Stomach (tissue), 8 donors: ENCODE measurements at regions not wholly inside any gene's neighbourhood (a gene's known extent, or its start where the extent isn't known, plus 50 kb on each side); places are given as distances from the start of the nearest gene placed in this dataset.
"Not testable (repeated sequence)": the region's sequence is repeated elsewhere in the genome, so short reads cannot be mapped to it uniquely, and the experiment has no call there.

Experiments
- DNase-seq, 2 donors: peaks; one replicate each; pipeline versions ENCODE4 v3.0.0 to v3.0.0-alpha.2; 2013 to 2019
- H3K27ac ChIP-seq, 5 donors: fragments of 200-600 bp in 4 of 5; sonication (generic) in 4 of 5; one replicate each; pipeline ENCODE4 v1.5.1; 2013 to 2019; ENCODE audit warnings: mild to moderate bottlenecking in 1 of 5, moderate library complexity in 1 of 5
- H3K27me3 ChIP-seq, 3 donors: fragments of 200-600 bp; sonication (generic); one replicate each; pipeline ENCODE4 v1.5.1; 2017 to 2019; ENCODE audit warnings: mixed run types in 1 of 3
- H3K36me3 ChIP-seq, 4 donors: fragments of 200-600 bp; sonication (generic); 1 replicate in 3 of 4; 2 replicates in 1 of 4; pipeline ENCODE4 v1.5.1; 2016 to 2019
- H3K4me1 ChIP-seq, 4 donors: fragments of 200-600 bp; sonication (generic); one replicate each; pipeline ENCODE4 v1.5.1; 2016 to 2019
- H3K4me3 ChIP-seq, 4 donors: fragments of 200-600 bp; sonication (generic) in 3 of 4; one replicate each; pipeline ENCODE4 v1.5.1; 2016 to 2019; ENCODE audit warnings: mild to moderate bottlenecking in 1 of 4
- H3K9me3 ChIP-seq, 4 donors: fragments of 200-600 bp; sonication (generic); one replicate each; pipeline ENCODE4 v1.5.1; 2016 to 2019
- CTCF ChIP-seq, 7 experiments: fragments of 450-650 bp in 4 of 7; fragments of 200-600 bp in 3 of 7; sonication (generic) in 3 of 7; IDR thresholded peaks; one replicate each; pipeline ENCODE4 v1.5.1; 2016 to 2019; ENCODE audit warnings: antibody characterized with exemption in 7 of 7, control low read depth in 2 of 7, mild to moderate bottlenecking in 1 of 7
- EP300 ChIP-seq: sonication (generic); formaldehyde crosslinking; IDR thresholded peaks from one replicate; pipeline ENCODE4 v1.6.1; 2017; ENCODE audit warnings: antibody characterized with exemption
- POLR2A ChIP-seq, 4 donors: fragments of 450-650 bp; IDR thresholded peaks; one replicate each; pipeline ENCODE4 v1.6.1; 2016; ENCODE audit warnings: antibody characterized with exemption in 4 of 4, control low read depth in 2 of 4, mild to moderate bottlenecking in 1 of 4, moderate library complexity in 1 of 4
- POLR2AphosphoS5 ChIP-seq, 3 donors: sonication (generic); formaldehyde crosslinking; IDR thresholded peaks; one replicate each; pipeline ENCODE4 v1.6.1; 2016; ENCODE audit warnings: antibody characterized with exemption in 3 of 3
- WGBS, 5 donors: extraction: QIAGEN DNeasy Blood & Tissue Kit in 3 of 5; methylation state at CpG; one replicate each; pipeline versions ENCODE4 v1.1.5 to v1.1.7; 2013 to 2018; 5-methylcytosine and 5-hydroxymethylcytosine counted together
- intact Hi-C: fragments of 100-400 bp; cut with DNase I; formaldehyde crosslinking; loops from one replicate; pipeline ENCODE4 v1.15.1; 2023; ENCODE audit warnings: low total_unique reads
- donor health status: healthy with polysubstance abuse.
- donor health status: Bipolar disorder and iron deficiency.
- donor health status: healthy.

DNA sequence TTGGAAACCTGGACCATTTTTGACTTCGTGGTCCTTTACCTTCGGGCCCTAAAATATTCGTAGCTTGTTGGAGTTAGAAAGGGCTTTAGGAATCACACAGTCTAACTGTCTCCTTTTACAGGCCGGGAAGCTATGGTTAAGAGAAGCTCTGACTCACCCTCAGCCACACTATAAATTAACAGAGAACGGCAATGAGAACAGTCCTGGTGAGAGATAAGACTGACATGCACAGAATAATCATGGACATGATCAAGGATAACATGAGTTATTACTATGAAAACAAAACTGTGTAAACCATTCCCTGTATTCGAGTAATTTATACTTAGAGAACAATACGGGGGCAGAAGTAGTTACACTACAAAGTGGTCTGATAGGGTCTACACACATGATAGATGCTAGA lies 162.5 kb upstream of the MALRD1 start:
- Histone ChIP-seq H3K27ac (no peak overlapping the region), H3K4me3 (no peak overlapping the region), H3K9me3 (peaks cover 0 to 15% (median 5%) of the 10 kb centered on the region in 4 donors), H3K4me1 (no peaks in the 10 kb centered on the region), H3K36me3 (no peaks in the 10 kb centered on the region), H3K27me3 (no peaks in the 10 kb centered on the region)
- TF ChIP-seq POLR2A (IDR thresholded peaks at IDR 0.05) (no peak), CTCF (IDR thresholded peaks at IDR 0.05) (no peak), POLR2AphosphoS5 (IDR thresholded peaks at IDR 0.05) (no peak), EP300 (no peak)
- whole genome bisulfite sequencing, 5 donors: 53 to 69% (median 56%) methylated on average over 7 of the region's 7 CpGs
- intact Hi-C loops: no loop called here
- no peak for DNase-seq

- intact Hi-C loops: no loop called here
- peaks cover 0 to 4% (median 0%) of the 10 kb centered on the region in 4 donors for H3K9me3 ChIP-seq
- H3K4me3 ChIP-seq: no peak overlapping the region
- H3K27me3 ChIP-seq: no peaks in the 10 kb centered on the region
- TF ChIP-seq EP300 (no peak), POLR2AphosphoS5 (IDR thresholded peaks at IDR 0.05) (no peak), POLR2A (IDR thresholded peaks at IDR 0.05) (no peak), CTCF (IDR thresholded peaks at IDR 0.05) (no peak)
- no peaks in the 10 kb centered on the region for H3K4me1 ChIP-seq
- no peak for DNase-seq
- H3K27ac ChIP-seq: no peak overlapping the region
- H3K36me3 ChIP-seq: no peaks in the 10 kb centered on the region
Measured at GRCh38 chr10:18906636-18907035, 142.0 kb upstream of the MALRD1 start.

DNA sequence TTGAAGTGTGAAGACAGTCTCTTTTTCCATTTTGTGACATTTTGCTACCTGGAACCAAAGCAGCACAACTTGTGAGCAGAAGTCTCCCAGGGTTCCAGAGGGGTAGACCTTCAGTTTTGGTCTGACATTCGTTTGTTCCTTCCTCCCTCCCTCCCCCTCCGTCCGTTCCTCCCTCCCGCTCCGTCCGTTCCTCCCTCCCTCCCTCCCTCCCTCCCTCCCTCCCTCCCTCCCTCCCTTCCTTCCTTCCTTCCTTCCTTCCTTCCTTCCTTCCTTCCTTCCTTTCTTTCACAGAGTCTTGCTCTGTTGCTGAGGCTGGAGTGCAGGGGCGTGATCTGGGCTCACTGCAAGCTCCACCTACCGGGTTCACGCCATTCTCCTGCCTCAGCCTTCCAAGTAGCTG lies 131.2 kb upstream of the MALRD1 start:
- intact Hi-C loops, H3K27me3 ChIP-seq, DNase-seq, H3K4me1 ChIP-seq, H3K36me3 ChIP-seq, H3K9me3 ChIP-seq, H3K4me3 ChIP-seq, H3K27ac ChIP-seq: not testable (repeated sequence)
- WGBS, 5 donors: 76 to 85% (median 81%) methylated on average over 8 to 9 of the region's 9 CpGs

DNA sequence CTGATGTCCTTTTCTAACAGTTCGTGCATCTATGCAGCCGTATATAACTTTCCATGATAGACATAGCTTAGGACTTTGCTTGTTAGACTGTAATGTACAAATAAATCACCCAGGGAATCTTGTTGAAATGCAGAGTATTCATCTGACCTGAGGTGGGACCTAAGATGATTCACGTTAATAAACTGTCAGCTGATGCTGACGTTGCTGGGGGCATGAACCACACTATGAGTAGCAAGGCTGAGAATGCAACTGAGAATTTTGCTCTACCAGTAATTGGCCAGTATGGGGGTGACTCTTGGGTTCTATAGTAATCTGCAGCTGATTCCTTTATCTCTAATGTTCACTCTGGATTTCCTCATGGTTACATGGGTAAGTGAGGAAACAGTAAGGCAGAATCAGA lies 130.1 kb upstream of the MALRD1 start:
- TF ChIP-seq EP300 (no peak), POLR2A (IDR thresholded peaks at IDR 0.05) (no peak), POLR2AphosphoS5 (IDR thresholded peaks at IDR 0.05) (no peak), CTCF (IDR thresholded peaks at IDR 0.05) (no peak)
- intact Hi-C loops: no loop called here
- Histone ChIP-seq H3K9me3 (peaks cover 0 to 13% (median 6%) of the 10 kb centered on the region in 4 donors), H3K27me3 (no peaks in the 10 kb centered on the region), H3K36me3 (no peaks in the 10 kb centered on the region), H3K27ac (no peak overlapping the region), H3K4me1 (no peaks in the 10 kb centered on the region), H3K4me3 (no peak overlapping the region)
- no peak for DNase-seq
- WGBS, 5 donors: 78 to 89% (median 84%) methylated on average over 4 of the region's 4 CpGs

DNA sequence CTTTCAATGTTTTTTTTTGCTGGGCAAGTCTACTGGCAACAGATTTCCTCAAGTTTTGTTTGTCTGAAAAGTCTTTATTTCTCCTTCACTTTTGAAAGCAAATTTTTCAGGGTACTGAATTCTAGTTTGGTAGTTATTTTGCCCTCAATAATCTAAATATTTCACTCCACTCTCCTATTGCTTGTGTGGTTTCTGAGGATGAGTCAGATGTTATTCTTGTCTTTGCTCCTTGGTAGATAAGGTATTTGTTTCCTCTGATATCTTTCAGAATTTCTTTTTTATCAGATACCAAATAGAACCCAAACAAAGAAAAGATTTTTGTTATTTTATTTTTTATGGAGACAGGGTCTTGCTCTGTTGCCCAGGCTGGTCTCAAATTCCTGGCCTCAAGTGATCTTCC lies 99.2 kb upstream of the MALRD1 start:
- no peaks in the 10 kb centered on the region for H3K4me1 ChIP-seq
- peaks cover 0 to 20% (median 5%) of the 10 kb centered on the region in 4 donors for H3K9me3 ChIP-seq
- H3K36me3 ChIP-seq: no peaks in the 10 kb centered on the region
- no peak overlapping the region for H3K27ac ChIP-seq
- no peaks in the 10 kb centered on the region for H3K27me3 ChIP-seq
- no peak for DNase-seq
- no peak for TF ChIP-seq EP300
- TF ChIP-seq POLR2AphosphoS5 (IDR thresholded peaks at IDR 0.05): no peak
- TF ChIP-seq CTCF (IDR thresholded peaks at IDR 0.05): no peak
- no peak for TF ChIP-seq POLR2A (IDR thresholded peaks at IDR 0.05)
- no peak overlapping the region for H3K4me3 ChIP-seq
- intact Hi-C loops: no loop called here

GRCh38 chr10:18951072-18951823 lies 97.4 kb upstream of the MALRD1 start:
- H3K27ac ChIP-seq, H3K27me3 ChIP-seq, H3K4me1 ChIP-seq, H3K36me3 ChIP-seq, DNase-seq, H3K4me3 ChIP-seq, intact Hi-C loops: not testable (repeated sequence)
- WGBS, 5 donors: 63 to 93% (median 80%) methylated on average over 15 to 35 of the region's 35 CpGs
- peaks cover 0 to 15% (median 5%) of the 10 kb centered on the region in 4 donors for H3K9me3 ChIP-seq
